ENCODE measurements at regions not wholly inside any gene's neighbourhood (a gene's known extent, or its start where the extent isn't known, plus 50 kb on each side); places are given as distances from the start of the nearest gene placed in this dataset.

DNA sequence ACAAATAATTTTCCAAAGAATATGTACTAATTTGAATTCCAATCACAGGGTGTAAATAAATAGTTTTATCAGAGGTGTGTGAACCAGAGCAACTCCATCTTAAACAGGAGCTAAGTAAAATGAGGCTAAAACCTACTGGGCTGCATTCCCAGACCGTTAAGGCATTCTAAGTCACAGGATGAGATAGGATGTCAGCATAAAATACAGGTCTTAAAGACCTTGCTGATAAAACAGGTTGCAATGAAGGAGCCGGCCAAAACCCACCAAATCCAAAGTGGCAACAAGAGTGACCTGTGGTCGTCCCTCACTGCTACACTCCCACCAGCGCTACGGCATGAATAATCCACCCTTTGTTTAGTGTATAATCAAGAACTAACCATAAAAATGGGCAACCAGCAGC is 291.7 kb upstream of the SEMA3D start:
- H3K27ac ChIP-seq = no peak overlapping the region
- TF ChIP-seq ZFX (IDR thresholded peaks at IDR 0.05; ENCODE audit: borderline replicate concordance) (no peak), CTCF (IDR thresholded peaks at IDR 0.05) (no peak)

DNA sequence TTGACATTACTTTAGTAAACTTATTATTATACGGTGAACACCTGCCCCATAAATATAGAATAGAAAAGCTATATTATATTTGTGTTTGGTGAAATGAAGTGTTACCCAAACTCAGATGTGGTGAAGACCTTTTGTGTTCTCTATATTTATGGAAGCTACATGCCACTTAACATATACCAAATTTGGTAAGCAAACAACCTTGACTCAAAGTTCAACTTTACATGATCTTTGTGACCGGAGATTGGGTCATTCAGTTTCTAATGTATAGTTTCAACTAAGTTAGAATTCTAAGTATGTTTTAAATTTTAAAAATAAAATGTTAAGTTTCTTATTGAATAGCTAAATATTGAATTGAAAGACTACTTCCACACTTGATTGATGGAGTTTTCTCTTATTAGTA is 288.6 kb upstream of the SEMA3D start:
- TF ChIP-seq CTCF (IDR thresholded peaks at IDR 0.05) (no peak), ZFX (IDR thresholded peaks at IDR 0.05; ENCODE audit: borderline replicate concordance) (no peak)
- no peak overlapping the region for H3K27ac ChIP-seq

GRCh38 chr7:85475071-85475470 is 288.2 kb upstream of the SEMA3D start:
- H3K27ac ChIP-seq = no peak overlapping the region
- TF ChIP-seq ZFX (IDR thresholded peaks at IDR 0.05; ENCODE audit: borderline replicate concordance) (no peak), CTCF (IDR thresholded peaks at IDR 0.05) (no peak)

DNA sequence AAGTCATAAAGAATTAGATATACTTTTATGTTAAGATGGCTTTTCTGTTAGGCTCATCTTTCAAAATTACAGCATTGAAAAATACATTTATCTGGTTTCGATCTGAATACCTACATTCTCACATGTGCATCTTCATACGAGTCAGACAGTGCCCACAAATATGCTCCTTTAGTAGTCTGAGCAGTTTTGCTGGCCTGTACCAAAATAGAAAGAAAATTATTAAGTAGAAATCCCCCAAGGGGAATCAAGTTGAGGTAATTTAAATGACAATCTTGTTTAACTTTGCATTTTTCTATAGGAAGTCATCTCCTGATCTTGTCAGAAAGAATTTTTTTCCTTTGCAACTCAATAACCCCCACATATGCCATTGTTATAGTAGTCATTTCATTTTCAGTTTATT is 287.4 kb upstream of the SEMA3D start:
- TF ChIP-seq CTCF (IDR thresholded peaks at IDR 0.05) (no peak), ZFX (IDR thresholded peaks at IDR 0.05; ENCODE audit: borderline replicate concordance) (no peak)
- no peak overlapping the region for H3K27ac ChIP-seq

GRCh38 chr7:85471740-85472139 is 284.9 kb upstream of the SEMA3D start:
- TF ChIP-seq CTCF (IDR thresholded peaks at IDR 0.05) (no peak), ZFX (IDR thresholded peaks at IDR 0.05; ENCODE audit: borderline replicate concordance) (no peak)
- H3K27ac ChIP-seq = no peak overlapping the region

DNA sequence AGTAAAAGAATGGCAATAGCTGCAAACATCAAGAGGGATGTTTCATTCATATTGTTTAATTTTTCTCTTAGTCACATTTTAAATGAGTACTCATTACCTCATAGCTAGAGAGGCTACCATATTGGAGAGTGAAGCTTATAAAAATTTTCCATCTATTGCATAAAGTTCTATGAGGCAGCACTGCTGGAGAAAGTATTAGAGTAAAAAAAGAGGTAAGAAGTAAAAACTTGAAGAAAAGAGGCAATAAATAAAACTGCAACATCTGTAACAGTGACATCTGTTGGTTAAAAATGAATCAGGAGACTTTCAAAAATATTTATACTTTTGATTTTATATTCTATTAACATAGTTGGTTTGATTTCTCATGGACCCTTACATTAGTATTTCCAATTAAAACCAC is 284.5 kb upstream of the SEMA3D start:
- no peak for TF ChIP-seq CTCF (IDR thresholded peaks at IDR 0.05)
- no peak for TF ChIP-seq ZFX (IDR thresholded peaks at IDR 0.05; ENCODE audit: borderline replicate concordance)
- no peak overlapping the region for H3K27ac ChIP-seq

DNA sequence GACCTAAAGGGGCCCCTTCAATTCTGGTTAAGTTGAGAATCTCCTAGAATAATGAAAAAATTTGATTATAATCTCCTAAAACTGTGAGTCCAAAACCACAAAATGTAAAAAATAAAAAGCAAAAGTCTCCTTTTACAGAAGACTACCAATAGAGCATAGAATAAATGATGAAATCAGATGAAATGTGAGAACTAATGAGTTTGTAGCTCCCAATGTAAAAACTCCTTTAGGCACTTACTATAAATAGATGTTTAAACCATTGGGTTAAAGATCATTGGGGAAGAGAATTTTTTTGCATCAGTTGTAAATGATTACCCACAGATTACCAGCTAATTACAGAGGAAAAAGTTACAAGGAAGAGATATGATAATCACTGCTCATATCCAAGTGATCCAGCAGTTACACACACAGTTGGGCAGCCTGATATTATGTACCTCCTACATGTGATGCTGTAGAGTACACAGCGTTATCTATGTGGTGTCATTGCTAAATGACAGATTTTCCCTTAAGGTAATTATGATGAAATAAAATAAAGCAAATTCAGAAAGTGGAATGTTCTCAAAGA is 282.7 kb upstream of the SEMA3D start:
- no peak overlapping the region for H3K27ac ChIP-seq

More for the DNA sequence above, 282.7 kb upstream of the SEMA3D start:
- TF ChIP-seq ZFX (IDR thresholded peaks at IDR 0.05; ENCODE audit: borderline replicate concordance) (no peak), CTCF (IDR thresholded peaks at IDR 0.05) (no peak)
